GM12864 (cell line): ENCODE measurements at regions not wholly inside any gene's neighbourhood (a gene's known extent, or its start where the extent isn't known, plus 50 kb on each side); places are given as distances from the start of the nearest gene placed in this dataset.

Source experiments
- DNase-seq: peaks from one replicate; pipeline ENCODE4 v3.0.0-alpha.2; 2011; ENCODE audit warnings: low read depth
- H3K4me3 ChIP-seq: 2 replicates; pipeline ENCODE4 v1.5.1; 2011; ENCODE audit warnings: mild to moderate bottlenecking, low read depth, low read length, control low read depth
- CTCF ChIP-seq: IDR thresholded peaks from 2 replicates; pipeline ENCODE4 v1.5.1; 2011; ENCODE audit warnings: low read depth, mild to moderate bottlenecking, moderate library complexity, low read length, control low read depth, inconsistent platforms; ENCODE audit errors: missing control alignments

- no peak for TF ChIP-seq CTCF
- DNase-seq, result no peak
- H3K4me3 ChIP-seq, result no peak overlapping the region
These were observed 133.3 kb upstream of the SLC24A5 start for GRCh38 chr15:47987461-47987860.

- no peak overlapping the region for H3K4me3 ChIP-seq
- DNase-seq, result peak; percentile 47
- TF ChIP-seq CTCF, result peak; percentile 60
These were observed 132.8 kb upstream of the SLC24A5 start for GRCh38 chr15:47987908-47988532.

- TF ChIP-seq CTCF, result peak; percentile 18
- DNase-seq, result no peak
These were observed 132.2 kb upstream of the SLC24A5 start for GRCh38 chr15:47988564-47988963.

GRCh38 chr15:47990821-47991220 is 130.0 kb upstream of the SLC24A5 start:
- no peak for TF ChIP-seq CTCF

More at GRCh38 chr15:47988564-47988963, 132.2 kb upstream of the SLC24A5 start:
- no peak overlapping the region for H3K4me3 ChIP-seq

GRCh38 chr15:47991357-47991756 is 129.4 kb upstream of the SLC24A5 start:
- no peak for DNase-seq
- TF ChIP-seq CTCF, result no peak
- no peak overlapping the region for H3K4me3 ChIP-seq

More at GRCh38 chr15:47990821-47991220, 130.0 kb upstream of the SLC24A5 start:
- no peak for DNase-seq
- no peak overlapping the region for H3K4me3 ChIP-seq

- no peak for DNase-seq
- TF ChIP-seq CTCF, result no peak
- no peak overlapping the region for H3K4me3 ChIP-seq
These were observed 127.7 kb upstream of the SLC24A5 start for GRCh38 chr15:47993051-47993450.
